GM10248 (cell line): ENCODE measurements at regions not wholly inside any gene's neighbourhood (a gene's known extent, or its start where the extent isn't known, plus 50 kb on each side); places are given as distances from the start of the nearest gene placed in this dataset.

Experiments
- CTCF ChIA-PET: fragments of 300-600 bp; sonication (Branson Sonifier 250); formaldehyde crosslinking; extraction: SDS; loops from one replicate; lab custom pipeline; 2021; ENCODE audit warnings: antibody characterized with exemption; lab: Yijun Ruan, JAX
- POLR2A ChIA-PET: fragments of 350-650 bp; sonication (Branson Sonifier 250); formaldehyde crosslinking; extraction: SDS; loops from one replicate; lab custom pipeline; 2020; ENCODE audit warnings: antibody characterized with exemption; lab: Yijun Ruan, JAX
- DNase-seq: peaks from one replicate; pipeline ENCODE4 v3.0.0; 2012; ENCODE audit errors: extremely low spot score
- CTCF ChIP-seq: IDR thresholded peaks from 2 replicates; pipeline ENCODE4 v1.5.1; 2012; ENCODE audit warnings: mild to moderate bottlenecking, low read depth; ENCODE audit errors: extremely low read depth, missing control alignments, control extremely low read depth

GRCh38 chr5:8693341-8693844, 824.4 kb downstream of the MTRR start:
- ChIA-PET CTCF (interaction anchor here (1.1 kb wide), 1 partner anchor 12 kb away, joined by 3 read pairs; no protein-coding TSS in a partner anchor), POLR2A (no interaction called here)
- no peak for TF ChIP-seq CTCF
- no peak for DNase-seq

- ChIA-PET CTCF (interaction anchor here (1.3 kb wide), 1 partner anchor 10 kb away, joined by 3 read pairs; no protein-coding TSS in a partner anchor), POLR2A (interaction anchor here (0.6 kb wide), 1 partner anchor 1159 kb away, joined by 5 read pairs; no protein-coding TSS in a partner anchor)
- no peak for TF ChIP-seq CTCF
- DNase-seq, result no peak
Measured at GRCh38 chr5:8694545-8694944, 825.6 kb downstream of the MTRR start.

- DNase-seq, result no peak
- POLR2A ChIA-PET, result no interaction called here
- TF ChIP-seq CTCF, result no peak
- CTCF ChIA-PET, result no interaction called here
Measured at GRCh38 chr5:8695902-8696845, 827.2 kb downstream of the MTRR start.

GRCh38 chr5:8700222-8700621, 831.3 kb downstream of the MTRR start:
- DNase-seq, result no peak
- ChIA-PET CTCF (interaction anchor here (1.0 kb wide), 1 partner anchor 8 kb away, joined by 3 read pairs; no protein-coding TSS in a partner anchor), POLR2A (no interaction called here)
- TF ChIP-seq CTCF, result no peak

GRCh38 chr5:8700671-8701070, 831.7 kb downstream of the MTRR start:
- CTCF ChIA-PET, result interaction anchor here (1.0 kb wide), 1 partner anchor 8 kb away, joined by 3 read pairs; no protein-coding TSS in a partner anchor
- no peak for DNase-seq
- POLR2A ChIA-PET, result no interaction called here
- TF ChIP-seq CTCF, result no peak

- no peak for TF ChIP-seq CTCF
- DNase-seq, result no peak
- ChIA-PET CTCF (interaction anchor here (1.0 kb wide), 1 partner anchor 9 kb away, joined by 3 read pairs; no protein-coding TSS in a partner anchor), POLR2A (no interaction called here)
Measured at GRCh38 chr5:8701251-8701650, 832.3 kb downstream of the MTRR start.
